ENCODE measurements at regions not wholly inside any gene's neighbourhood (a gene's known extent, or its start where the extent isn't known, plus 50 kb on each side); places are given as distances from the start of the nearest gene placed in this dataset.

GRCh38 chr15:98417346-98417745 is 231.0 kb upstream of the IGF1R start:
- no peaks in the 10 kb centered on the region for H3K9me3 ChIP-seq (ENCODE audit: low read length)
- no peaks in the 10 kb centered on the region for H3K79me2 ChIP-seq (ENCODE audit: insufficient read depth, low read depth, low read length)
- TF ChIP-seq EZH2phosphoT487 (IDR thresholded peaks at IDR 0.05; ENCODE audit: borderline replicate concordance, low read depth, low read length) = no peak
- TF ChIP-seq, protein P1, sequence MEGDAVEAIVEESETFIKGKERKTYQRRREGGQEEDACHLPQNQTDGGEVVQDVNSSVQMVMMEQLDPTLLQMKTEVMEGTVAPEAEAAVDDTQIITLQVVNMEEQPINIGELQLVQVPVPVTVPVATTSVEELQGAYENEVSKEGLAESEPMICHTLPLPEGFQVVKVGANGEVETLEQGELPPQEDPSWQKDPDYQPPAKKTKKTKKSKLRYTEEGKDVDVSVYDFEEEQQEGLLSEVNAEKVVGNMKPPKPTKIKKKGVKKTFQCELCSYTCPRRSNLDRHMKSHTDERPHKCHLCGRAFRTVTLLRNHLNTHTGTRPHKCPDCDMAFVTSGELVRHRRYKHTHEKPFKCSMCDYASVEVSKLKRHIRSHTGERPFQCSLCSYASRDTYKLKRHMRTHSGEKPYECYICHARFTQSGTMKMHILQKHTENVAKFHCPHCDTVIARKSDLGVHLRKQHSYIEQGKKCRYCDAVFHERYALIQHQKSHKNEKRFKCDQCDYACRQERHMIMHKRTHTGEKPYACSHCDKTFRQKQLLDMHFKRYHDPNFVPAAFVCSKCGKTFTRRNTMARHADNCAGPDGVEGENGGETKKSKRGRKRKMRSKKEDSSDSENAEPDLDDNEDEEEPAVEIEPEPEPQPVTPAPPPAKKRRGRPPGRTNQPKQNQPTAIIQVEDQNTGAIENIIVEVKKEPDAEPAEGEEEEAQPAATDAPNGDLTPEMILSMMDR (conservative IDR thresholded peaks at IDR 0.05; ENCODE audit: low read length) = no peak
- H2AFZ ChIP-seq (ENCODE audit: low read length) = no peak overlapping the region
- H3K4me3 ChIP-seq (ENCODE audit: low read depth, low read length, poor library complexity, severe bottlenecking) = no peak overlapping the region
- POLR2A ChIA-PET = no interaction called here
- H3K27ac ChIP-seq (ENCODE audit: low read depth, low read length, poor library complexity, severe bottlenecking) = no peak overlapping the region
- CTCF ChIA-PET (ENCODE audit: unreplicated experiment) = no interaction called here
- no peaks in the 10 kb centered on the region for H3K9me2 ChIP-seq (ENCODE audit: insufficient read depth, low read length)
- no peaks in the 10 kb centered on the region for H3K4me1 ChIP-seq (ENCODE audit: insufficient read depth, low read length, poor library complexity, severe bottlenecking)
- DNase-seq (ENCODE audit: low spot score) = no peak
- no TSS peak for BruUV-seq (replicated peaks)
- intact Hi-C loops (cut with micrococcal nuclease; ENCODE audit: unreplicated experiment) = no loop called here
- no peaks in the 10 kb centered on the region for H4K20me1 ChIP-seq (ENCODE audit: insufficient read depth, low read length)
- H3K4me2 ChIP-seq (ENCODE audit: low read length) = no peak overlapping the region
- no peaks in the 10 kb centered on the region for H3K36me3 ChIP-seq (ENCODE audit: insufficient read depth, low read length)

DNA sequence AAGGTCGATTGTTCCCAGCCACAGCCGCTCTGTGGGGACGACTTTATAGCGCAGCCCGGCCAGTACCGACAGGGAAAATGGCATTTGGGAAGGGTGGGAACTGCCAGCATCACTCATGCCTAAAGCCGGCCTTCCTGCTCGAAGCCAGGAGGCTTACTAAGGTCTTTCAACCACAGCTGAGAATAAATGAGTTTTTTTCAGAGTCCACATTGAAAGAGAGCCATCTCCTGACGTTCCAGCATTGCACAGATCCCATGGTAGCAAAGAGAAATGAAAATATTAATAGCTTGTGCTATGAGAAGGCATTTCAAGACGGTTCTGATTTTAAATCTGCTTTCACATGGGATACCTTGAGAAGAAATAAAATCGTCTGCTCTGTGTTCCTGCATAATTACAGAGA is 230.2 kb upstream of the IGF1R start:
- H4K20me1 ChIP-seq (ENCODE audit: insufficient read depth, low read length) = no peaks in the 10 kb centered on the region
- ChIA-PET CTCF (ENCODE audit: unreplicated experiment) (no interaction called here), POLR2A (no interaction called here)
- H3K4me3 ChIP-seq (ENCODE audit: low read depth, low read length, poor library complexity, severe bottlenecking) = no peak overlapping the region
- no peaks in the 10 kb centered on the region for H3K9me2 ChIP-seq (ENCODE audit: insufficient read depth, low read length)
- intact Hi-C loops (cut with micrococcal nuclease; ENCODE audit: unreplicated experiment) = no loop called here
- BruUV-seq (replicated peaks) = no TSS peak
- no peak overlapping the region for H3K4me2 ChIP-seq (ENCODE audit: low read length)
- no peak overlapping the region for H2AFZ ChIP-seq (ENCODE audit: low read length)
- no peak for DNase-seq (ENCODE audit: low spot score)
- no peak overlapping the region for H3K27ac ChIP-seq (ENCODE audit: low read depth, low read length, poor library complexity, severe bottlenecking)
- H3K4me1 ChIP-seq (ENCODE audit: insufficient read depth, low read length, poor library complexity, severe bottlenecking) = no peaks in the 10 kb centered on the region
- H3K36me3 ChIP-seq (ENCODE audit: insufficient read depth, low read length) = no peaks in the 10 kb centered on the region
- TF ChIP-seq, protein P1 (conservative IDR thresholded peaks at IDR 0.05; ENCODE audit: low read length) = no peak
- no peak for TF ChIP-seq EZH2phosphoT487 (IDR thresholded peaks at IDR 0.05; ENCODE audit: borderline replicate concordance, low read depth, low read length)
- H3K79me2 ChIP-seq (ENCODE audit: insufficient read depth, low read depth, low read length) = no peaks in the 10 kb centered on the region
- no peaks in the 10 kb centered on the region for H3K9me3 ChIP-seq (ENCODE audit: low read length)

- no peaks in the 10 kb centered on the region for H3K79me2 ChIP-seq (ENCODE audit: insufficient read depth, low read depth, low read length)
- ChIA-PET POLR2A (interaction anchor here (0.7 kb wide), 1 partner anchor 232 kb away, joined by 8 read pairs; no protein-coding TSS in a partner anchor), CTCF (ENCODE audit: unreplicated experiment) (interaction anchor here (0.6 kb wide), 1 partner anchor 94 kb away, joined by 3 read pairs; no protein-coding TSS in a partner anchor)
- H3K9me2 ChIP-seq (ENCODE audit: insufficient read depth, low read length) = no peaks in the 10 kb centered on the region
- H3K4me3 ChIP-seq (ENCODE audit: low read depth, low read length, poor library complexity, severe bottlenecking) = no peak overlapping the region
- no TSS peak for BruUV-seq (replicated peaks)
- H3K9me3 ChIP-seq (ENCODE audit: low read length) = no peaks in the 10 kb centered on the region
- H3K36me3 ChIP-seq (ENCODE audit: insufficient read depth, low read length) = no peaks in the 10 kb centered on the region
- H4K20me1 ChIP-seq (ENCODE audit: insufficient read depth, low read length) = no peaks in the 10 kb centered on the region
- intact Hi-C loops (cut with micrococcal nuclease; ENCODE audit: unreplicated experiment) = no loop called here
- H3K4me1 ChIP-seq (ENCODE audit: insufficient read depth, low read length, poor library complexity, severe bottlenecking) = no peaks in the 10 kb centered on the region
- no peak overlapping the region for H2AFZ ChIP-seq (ENCODE audit: low read length)
- TF ChIP-seq EZH2phosphoT487 (IDR thresholded peaks at IDR 0.05; ENCODE audit: borderline replicate concordance, low read depth, low read length) = no peak
- TF ChIP-seq, protein P1 (conservative IDR thresholded peaks at IDR 0.05; ENCODE audit: low read length) = no peak
- H3K27ac ChIP-seq (ENCODE audit: low read depth, low read length, poor library complexity, severe bottlenecking) = no peak overlapping the region
- DNase-seq (ENCODE audit: low spot score) = no peak
- no peak overlapping the region for H3K4me2 ChIP-seq (ENCODE audit: low read length)
Measured at GRCh38 chr15:98419173-98419780, 229.1 kb upstream of the IGF1R start.
